NCI-H1105 (cell line): ENCODE measurements at regions not wholly inside any gene's neighbourhood (a gene's known extent, or its start where the extent isn't known, plus 50 kb on each side); places are given as distances from the start of the nearest gene placed in this dataset.

ENCODE experiments used
- DNase-seq: peaks from one replicate; lab custom pipeline; 2025; lab: John Stamatoyannopoulos, UW

DNA sequence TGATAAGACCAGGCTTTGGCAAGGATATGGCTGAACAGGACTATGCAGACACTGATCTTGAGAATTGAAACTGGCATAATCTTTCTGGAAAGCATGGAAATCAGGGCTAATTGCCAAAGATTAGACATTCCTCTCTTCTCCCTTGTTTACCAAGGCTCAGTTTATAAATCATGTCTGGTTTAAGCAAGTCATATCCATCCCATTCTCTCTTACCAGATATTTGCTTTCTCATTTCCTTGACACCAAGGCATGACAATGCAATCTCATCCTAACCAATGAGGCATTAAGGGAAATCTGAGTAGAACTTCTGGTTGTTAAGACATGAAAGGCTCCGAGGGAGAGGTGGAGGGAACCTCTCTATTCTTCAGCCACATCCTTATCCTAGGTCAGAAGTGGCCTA is 110.3 kb upstream of the CEP85L start:
- DNase-seq, result no peak

DNA sequence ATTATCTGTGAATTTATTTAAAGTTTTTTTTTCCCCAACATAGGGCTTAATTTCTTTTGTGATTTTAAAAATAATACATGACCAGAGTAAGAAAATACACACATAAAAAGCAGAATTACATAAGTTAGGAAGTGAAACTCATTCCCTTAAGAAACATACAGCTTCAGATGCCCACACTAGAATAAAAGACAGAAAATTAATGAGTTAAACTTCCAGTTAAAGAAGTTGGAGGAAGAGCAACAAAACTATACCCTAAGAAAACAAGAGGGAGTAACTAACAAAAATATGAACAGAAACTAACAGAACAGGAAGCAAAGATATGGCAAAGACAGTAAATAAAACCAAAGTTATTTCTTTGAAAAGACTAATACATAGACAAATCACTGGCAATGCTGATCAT is 107.6 kb upstream of the CEP85L start:
- no peak for DNase-seq

DNA sequence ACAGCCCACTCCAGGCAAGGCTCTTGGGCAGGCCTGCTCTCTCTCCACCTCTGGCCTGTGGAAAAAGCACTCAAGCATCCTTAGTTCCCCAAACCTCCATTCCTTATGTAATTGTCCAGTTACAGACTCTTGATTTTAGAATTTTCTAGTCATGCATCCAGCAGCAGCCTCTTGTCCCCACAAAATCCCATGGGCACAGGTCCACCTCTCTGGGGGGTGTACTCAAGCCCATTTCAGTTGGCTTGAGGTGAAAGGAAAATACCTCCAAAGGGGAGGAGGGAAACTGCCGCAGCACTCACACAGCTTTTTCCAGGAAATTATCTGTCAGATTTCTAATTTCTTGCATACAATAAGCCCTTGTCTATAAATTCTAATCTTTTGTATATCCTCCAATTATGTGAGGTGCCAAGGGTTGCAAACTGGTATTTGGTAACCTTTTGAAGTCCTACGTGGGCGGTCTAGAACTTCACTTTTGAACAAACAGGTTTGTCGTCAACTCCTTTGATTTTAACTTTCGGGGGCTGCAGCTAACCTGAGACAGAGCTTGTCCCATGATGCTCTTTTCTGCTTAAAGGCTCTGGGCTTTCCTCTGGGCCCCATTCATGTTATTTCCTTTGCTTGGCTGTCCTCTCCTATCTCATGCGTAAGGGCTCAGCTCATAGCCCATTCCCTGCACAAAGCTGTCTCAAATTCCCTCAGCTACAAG is 104.7 kb upstream of the CEP85L start:
- DNase-seq, result no peak

DNA sequence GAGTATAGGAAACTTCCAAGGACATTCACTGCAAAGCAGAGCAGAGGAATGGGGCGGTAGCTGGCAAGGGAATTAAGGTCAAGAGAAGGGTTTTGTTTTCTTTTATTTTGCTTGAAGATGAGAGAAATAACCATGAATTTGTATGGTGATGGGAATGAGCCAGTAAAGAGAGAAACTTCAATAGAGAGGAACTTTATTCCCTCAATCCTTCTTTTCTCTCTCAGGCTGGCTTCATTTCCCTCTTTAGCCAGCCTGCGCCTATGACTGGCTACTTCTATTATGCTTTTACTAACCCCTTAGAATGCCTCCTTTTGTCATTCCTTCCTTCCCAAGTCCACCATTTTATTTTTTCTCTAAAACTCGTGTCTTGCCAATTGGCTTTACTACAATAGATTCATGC is 101.4 kb upstream of the CEP85L start:
- no peak for DNase-seq

DNA sequence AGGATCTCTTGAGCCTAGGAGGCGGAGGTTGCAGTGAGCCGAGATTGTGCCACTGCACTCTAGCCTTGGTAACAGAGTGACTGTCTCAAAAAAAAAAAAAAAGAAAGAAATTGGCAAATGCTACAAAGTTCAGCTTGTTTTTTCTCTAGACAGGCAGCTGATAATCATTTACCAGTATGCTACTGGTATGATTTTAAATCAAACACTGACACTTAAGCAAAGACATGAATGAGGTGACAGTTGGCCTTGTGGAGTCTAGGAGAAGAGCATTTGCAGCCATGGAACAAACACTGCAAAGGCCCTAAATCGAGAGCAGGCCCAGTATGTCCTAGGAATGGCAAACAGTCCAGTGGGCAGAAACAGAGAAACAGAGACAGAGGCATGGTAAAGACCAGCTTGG is 99.7 kb upstream of the CEP85L start:
- no peak for DNase-seq

DNA sequence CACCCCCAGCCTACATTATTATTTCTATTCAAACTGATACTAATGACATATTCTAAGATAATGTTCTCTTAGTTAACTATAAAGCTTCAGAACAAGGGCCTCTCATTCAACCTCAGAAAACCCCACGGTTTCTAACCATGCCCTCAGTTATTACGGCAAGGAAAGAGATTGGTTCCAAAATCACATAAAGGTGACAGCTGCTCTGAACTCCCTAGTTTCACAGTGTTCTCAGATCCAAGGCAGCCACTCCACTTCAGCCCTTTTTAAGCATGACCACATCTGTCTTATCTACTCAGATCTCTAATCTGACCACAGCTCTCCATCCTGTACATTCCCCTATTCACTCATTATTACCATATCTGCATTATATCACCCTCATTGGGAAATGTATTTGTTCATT is 98.8 kb upstream of the CEP85L start:
- no peak for DNase-seq

DNA sequence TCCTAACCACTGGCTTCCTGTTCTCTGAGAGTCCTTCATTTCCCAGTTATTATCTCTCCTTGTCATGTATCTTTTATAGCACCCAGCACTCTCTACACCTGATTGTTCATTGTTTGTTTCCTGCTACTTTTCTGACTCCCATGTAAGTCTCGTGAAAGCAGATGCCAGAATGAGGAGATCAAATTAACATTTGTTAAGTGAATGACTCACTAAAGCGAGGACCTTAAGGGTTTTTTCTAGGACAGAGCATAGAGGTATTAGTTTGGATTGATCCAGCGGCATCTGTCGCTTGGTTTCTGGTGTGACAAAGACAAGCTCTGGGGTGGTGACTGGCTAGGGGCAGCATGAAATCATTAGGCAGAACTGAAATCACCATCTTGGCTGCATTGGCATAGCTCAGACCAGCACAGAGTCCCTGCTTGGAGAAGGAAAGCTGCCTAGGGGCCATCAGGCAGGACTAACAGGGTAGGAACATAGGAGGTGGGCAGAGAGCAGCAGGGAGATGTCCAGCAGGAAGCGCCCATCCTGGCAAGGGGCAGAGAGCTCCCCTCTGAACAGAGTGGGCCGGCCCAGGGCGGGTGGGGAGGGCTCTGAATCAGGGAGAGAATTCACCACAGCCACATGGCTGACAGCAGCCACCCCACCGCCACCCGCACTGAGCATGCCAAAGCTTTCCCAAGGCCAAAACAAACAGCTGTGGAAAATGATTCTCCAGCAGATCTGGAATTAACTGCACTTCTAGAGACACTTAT is 97.1 kb upstream of the CEP85L start:
- DNase-seq, result no peak

DNA sequence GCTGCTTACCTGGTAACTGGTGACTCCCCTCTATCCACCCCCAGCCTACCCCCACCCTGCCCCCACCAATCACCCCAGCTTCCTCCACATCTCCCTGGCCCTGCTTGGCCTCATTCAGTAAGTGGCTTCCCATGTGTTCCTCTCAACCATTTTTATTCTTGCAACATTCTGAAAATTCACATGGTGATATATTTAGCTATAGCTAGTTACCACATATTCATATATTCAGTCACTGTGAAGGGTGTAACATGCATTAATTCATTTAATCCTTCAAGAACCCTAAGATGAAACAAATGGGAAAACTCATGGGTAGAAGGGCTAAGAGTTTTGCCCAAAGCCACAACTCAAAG is 95.4 kb upstream of the CEP85L start:
- DNase-seq, result no peak

DNA sequence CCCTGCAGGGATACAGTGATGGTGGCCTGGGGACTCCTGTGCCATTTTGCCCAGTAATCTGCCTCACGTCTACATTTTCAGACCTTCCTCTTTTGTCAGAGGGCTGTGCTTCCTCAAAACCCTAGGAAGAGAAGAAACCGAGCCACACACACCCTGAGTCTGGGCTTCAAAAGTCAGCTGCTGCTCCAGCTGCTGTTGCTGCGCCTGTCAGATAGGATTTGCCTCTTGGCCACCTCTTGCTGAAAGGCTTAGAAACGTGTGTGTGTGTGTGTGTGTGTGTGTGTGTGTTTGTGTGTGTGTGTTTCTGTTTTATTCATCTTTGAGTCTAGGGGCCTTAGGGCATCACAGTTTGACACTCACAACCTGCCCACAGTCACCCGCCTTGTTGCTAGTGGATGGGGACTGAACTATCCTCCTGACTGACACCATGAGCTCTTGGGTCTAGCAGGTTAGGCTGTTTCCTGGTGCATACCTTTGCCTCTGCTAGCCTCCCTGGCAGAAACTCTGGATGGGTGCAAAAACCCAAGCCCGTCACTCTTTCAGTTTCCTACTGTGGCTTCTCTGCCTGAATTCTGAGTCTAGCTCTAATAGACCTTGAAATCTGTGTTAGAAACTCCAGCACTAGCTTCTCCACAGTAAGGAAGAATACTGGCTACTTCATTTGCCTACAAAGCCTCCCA is 94.9 kb upstream of the CEP85L start:
- DNase-seq, result no peak

DNA sequence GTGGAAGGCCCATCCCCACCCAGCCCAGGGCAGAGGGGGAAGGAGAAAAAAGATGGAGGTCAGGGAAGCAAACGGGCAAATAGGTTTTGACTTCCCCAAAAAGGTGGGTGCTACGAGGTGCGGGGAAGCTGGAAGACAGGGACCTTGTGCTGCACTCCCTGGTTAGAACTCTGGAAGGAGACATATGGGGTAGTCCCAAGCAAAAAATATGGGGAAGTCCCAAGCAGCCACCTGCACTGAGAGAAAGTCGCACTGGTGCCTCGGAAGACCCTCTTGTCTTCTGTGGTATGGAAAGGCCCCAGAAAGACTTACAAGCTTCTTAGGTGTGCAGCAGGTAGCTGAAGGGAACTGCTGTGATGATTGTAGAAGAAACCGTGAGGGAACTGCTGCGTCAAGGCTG is 93.8 kb upstream of the CEP85L start:
- DNase-seq, result no peak

DNA sequence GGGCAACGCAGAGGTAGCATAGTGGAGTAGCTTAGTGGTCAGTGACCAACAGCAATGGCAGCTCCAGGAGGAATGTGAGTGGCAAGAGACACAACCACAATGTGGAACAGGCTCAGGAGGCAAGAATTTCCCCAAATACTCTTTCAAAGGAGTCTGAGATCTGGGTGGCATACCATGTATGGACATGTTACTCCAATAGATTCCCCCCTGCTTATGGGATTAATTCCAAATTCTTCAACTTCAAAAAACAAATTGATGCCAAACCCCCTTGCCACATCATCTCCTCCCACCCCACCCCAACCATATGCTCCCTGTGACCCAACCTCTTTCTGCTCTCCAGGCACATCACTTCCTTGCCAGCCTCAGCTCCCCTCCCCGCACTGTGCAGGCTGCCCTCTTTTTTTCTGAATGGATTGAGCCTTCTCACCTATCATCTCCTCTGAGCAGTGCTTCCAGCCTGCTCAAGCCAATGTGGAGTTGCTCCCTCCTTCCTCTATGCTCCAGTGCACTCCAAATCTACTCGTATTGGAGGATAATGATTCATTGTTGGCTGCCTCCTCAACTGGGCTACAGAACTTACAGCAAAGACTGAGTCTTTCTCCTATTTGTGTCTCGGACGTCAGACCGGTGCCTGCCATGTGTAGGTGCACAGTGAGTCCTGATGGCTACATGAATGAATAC is 93.0 kb upstream of the CEP85L start:
- no peak for DNase-seq

DNA sequence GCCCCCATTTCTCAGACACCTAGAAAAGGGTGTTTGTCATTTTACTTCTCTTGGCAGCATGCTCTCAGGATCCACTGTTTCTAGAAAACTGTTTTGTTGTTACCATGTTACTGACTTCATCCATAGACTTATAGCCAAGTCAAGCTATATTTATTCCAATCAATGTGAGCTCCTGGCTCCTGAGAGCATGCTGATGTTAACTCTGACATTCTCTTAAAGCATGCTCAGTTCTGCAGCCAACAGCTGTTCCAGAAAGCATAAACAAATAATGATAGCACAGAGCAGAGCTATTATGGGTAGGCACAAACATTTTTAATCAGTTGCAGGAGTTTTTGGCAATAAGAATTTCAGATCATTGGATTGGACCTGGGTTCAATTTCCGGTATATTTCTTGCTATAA is 92.4 kb upstream of the CEP85L start:
- DNase-seq, result no peak

DNA sequence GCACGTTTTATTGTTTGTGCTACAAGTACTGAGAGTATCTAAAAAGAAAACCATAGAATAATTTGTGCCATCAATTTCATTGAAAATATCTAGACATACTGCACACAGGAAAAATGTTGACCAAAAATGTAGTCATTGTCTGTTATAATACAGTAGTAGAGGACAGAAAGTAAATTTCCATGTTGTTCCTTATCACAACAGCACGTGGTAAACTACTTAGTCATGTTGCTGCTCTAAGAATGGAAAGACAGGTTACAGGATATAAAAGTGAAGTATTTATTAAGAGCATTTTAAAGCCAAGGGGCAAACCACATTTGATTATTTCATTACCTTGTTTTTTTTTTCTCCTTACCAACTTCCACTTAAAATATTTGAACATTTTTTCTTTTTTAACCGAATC is 89.0 kb upstream of the CEP85L start:
- DNase-seq, result no peak

DNA sequence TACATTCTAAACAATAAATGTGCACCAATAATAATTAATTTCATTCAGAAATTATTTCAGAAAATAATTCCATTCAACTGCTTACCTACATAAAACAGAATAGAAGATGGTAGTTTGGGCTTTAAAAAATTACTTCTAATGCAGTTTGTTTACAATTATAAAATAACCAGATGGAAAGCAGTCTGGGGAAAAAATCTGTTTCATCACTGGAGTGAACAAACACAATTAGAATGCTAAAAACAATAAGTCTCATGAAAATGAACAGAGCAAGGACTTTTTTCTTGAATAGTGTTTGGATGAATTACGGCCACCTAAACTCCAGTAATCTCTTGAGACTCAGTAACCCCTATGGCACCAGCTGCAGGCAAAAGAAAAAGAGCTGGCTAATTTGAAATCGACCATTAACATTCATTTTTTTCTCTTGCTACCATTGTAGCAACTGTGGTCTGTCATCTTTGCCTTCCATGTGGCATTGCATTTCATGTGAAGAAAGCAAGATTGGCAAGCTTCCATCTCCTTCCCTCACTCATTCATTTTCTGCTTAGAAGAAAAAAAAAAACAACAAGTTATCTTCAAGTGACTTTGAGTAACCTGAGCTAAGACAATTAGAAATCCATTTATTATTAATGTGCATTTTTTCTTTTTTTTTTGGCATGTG is 88.4 kb upstream of the CEP85L start:
- peak; percentile 71 for DNase-seq

DNA sequence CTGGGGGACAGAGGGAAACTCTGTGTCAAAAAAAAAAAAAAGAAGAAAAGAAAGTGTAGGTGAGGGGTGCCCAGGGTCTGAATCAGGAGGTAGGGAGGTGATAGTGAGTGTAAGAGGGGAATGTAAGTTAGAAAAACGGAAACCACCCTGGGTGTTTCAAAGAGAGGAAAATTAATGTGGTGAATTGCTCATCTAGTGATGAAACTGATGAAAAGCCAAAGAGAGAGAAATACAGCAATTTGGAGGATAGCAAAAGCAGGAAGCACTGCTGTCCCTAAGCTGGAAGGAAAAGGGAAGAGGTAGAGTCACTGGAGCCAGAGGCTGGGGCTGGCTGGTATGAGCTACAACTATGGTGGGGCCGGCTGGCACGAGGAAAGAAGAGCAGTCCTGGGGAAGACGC is 85.0 kb upstream of the CEP85L start:
- no peak for DNase-seq

DNA sequence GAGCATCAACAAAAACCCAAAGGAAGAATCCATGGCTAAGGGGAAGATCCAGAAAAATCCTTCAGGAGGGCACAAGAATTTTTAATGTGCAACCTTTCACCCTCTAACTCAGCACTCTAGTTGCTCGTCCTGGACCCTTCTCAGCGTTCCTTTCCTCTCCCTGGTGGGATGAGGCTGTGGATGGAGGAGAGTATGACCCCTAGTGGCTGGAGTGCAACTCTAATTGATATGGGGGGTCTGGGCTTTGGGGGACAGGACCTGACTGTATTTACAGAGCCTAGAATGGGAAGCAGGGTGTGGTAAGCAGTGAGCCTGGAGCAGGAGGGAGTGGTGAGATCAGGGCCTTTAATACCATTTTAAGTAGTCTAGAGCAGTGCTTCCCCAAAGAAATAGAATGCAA is 83.9 kb upstream of the CEP85L start:
- no peak for DNase-seq

DNA sequence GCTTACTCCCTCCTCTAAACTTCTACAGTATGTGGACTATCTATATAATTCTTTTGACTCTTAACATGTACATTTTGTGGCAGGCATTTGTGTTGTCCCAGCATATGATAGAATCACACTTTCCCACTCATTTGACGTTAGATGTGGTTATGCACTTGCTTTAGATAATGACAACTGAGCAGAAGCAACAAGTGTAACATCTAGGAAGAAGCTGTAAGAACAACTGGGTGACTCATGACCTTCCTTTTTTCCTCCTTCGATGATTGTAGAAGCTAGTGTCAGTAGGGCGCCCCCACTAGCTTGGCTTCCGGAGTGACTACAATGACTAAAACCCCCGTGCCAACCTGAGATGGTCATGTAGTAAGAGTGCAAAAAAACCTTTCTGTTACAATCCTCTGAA is 74.6 kb upstream of the CEP85L start:
- no peak for DNase-seq

DNA sequence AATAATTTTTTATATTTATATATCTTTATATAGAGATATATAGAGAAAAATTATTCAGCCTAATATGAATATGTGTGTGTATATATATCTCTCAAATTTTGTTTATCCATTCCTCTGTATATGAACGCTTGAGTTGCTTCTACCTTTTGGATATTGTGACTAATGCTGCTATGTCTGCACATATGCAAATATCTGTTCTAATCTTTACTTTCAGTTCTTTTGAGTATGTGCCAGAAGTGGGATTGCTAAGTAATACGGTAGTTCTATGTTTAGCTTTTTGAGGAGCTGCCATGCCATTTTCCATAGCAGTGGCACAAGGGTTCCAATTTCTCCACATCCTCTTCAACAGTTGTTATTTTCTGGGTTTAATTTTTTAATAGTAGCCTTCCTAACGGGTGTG is 72.8 kb upstream of the CEP85L start:
- DNase-seq, result no peak

DNA sequence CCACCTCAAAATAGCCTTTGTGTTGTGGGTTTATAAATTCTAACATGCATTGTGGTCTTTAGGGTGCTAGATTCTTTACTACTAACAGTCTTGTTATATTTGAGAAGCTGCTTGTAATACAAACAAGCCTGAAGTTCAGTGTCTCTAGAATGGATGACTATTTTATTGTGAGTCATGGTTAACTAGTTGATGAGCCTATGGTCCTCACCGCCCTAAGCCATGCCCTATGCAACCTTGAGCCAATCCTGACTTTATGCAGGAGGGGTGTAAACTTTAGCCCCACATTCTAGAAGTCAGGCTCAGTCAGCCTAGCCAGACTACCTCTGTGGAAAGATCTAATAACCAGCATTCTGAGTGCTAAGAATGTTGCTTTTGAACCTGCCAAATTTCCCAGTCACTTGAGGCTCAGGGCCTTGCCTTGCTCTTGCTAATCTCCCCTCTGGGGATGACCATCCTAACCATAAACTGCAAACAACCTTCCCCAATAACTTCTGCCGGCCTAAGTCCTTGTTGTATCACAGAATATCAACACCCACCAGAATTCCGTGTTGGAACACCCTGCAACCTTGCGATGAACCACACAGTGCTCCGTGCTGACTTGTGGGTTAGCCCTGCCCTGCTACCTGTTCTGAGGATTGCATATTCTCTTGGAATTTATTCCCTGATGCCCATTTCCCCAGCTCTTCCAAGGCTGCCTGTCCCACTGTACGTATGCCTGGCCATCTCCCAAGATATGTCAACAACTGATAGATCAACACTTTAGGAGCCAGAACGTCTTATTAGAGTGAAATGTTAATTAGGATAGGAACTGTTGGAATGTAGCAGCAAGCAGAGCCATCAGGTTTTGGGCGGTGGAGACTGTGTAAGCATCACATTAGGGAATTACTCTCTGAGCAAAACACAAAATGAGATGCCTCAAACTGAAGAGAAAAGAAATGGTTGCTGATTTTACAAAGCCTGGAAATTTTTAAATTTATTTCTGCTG is 71.7 kb upstream of the CEP85L start:
- no peak for DNase-seq

DNA sequence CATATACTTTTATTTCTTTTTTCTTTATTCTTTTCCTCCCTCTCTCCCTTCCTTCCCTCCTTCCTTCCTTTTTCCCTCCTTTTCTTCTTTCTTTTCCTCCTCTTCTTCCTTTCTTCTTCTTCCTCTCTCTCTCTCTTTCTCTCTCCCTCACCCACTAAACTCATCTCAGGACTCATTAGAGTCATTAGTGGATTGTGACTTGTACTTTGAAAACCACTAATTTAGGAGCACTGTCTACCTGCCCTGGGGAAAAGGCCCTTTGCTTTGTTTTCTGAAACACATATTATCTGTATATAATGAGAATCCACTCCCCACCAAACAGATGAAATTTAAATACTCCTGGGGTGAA is 68.7 kb upstream of the CEP85L start:
- DNase-seq, result no peak
